HCT116 (cell line): ENCODE measurements at regions not wholly inside any gene's neighbourhood (a gene's known extent, or its start where the extent isn't known, plus 50 kb on each side); places are given as distances from the start of the nearest gene placed in this dataset.

Experiments
- ATAC-seq: fragments of 200-7000 bp; cut with Tn5 transposase; 2 replicates; pipeline ENCODE4 v1.9.1; 2020; ENCODE audit warnings: mild to moderate bottlenecking, moderate library complexity
- BruUV-seq: library from RNA; stranded (reverse); fragments of 400-500 nt; replicated peaks from 2 replicates; lab custom pipeline; 2021; lab: Mats Ljungman, UMichigan
- CTCF ChIA-PET: fragments of 300-600 bp; sonication (Branson Sonifier 250); formaldehyde crosslinking; loops from one replicate; lab custom pipeline; 2021; ENCODE audit warnings: antibody characterized with exemption; lab: Charles Lee
- POLR2A ChIA-PET: fragments of 300-600, 350-600 bp; sonication (Branson Sonifier 250); formaldehyde crosslinking; loops from one replicate; lab custom pipeline; 2021; ENCODE audit warnings: antibody characterized with exemption; lab: Charles Lee
- RAD21 ChIA-PET, 2 experiments: fragments of 300-600 bp; sonication (Branson Sonifier 250); formaldehyde crosslinking; loops; one replicate each; lab custom pipeline; 2023; ENCODE audit warnings: low total read pairs in 2 of 2; ENCODE audit not compliant: uncharacterized antibody in 2 of 2, unreplicated experiment in 2 of 2, low non-redundant PET in 1 of 2; lab: Charles Lee
- DNase-seq: peaks from one replicate; pipeline ENCODE4 v3.0.0-alpha.2; 2010; ENCODE audit warnings: low read depth, low spot score
- H2AFZ ChIP-seq: fragments of 200-600 bp; shearing (Covaris generic), sonication (generic); 2 replicates; pipeline ENCODE4 v1.6.1; 2017; ENCODE audit warnings: low read depth, mixed run types, mixed read lengths, antibody characterized with exemption, low read length; ENCODE audit not compliant: poor library complexity, severe bottlenecking
- H3K27ac ChIP-seq: 2 replicates; pipeline ENCODE4 v1.5.1; 2012; ENCODE audit warnings: low read depth, low read length
- H3K27me3 ChIP-seq: fragments of 200-600 bp; sonication (generic); 2 replicates; pipeline ENCODE4 v1.6.1; 2016; ENCODE audit warnings: mixed run types, low read length, mixed read lengths; ENCODE audit not compliant: insufficient read depth
- H3K36me3 ChIP-seq, 2 experiments: fragments of 200-500 bp in 1 of 2; fragments of 200-600 bp in 1 of 2; sonication (Bioruptor generic) in 1 of 2; sonication (generic) in 1 of 2; 2 replicates each; pipeline versions ENCODE4 v1.5.1 to v1.6.1; 2014 to 2016; ENCODE audit warnings: low read length in 2 of 2, inconsistent platforms in 1 of 2, mixed read lengths in 1 of 2, mixed run types in 1 of 2; ENCODE audit not compliant: insufficient read depth in 2 of 2, control insufficient read depth in 1 of 2
- H3K4me1 ChIP-seq, 2 experiments: fragments of 200-600 bp in 1 of 2; sonication (generic) in 1 of 2; 2 replicates each; pipeline versions ENCODE4 v1.5.1 to v1.6.1; 2012 to 2017; ENCODE audit warnings: low read length in 2 of 2, inconsistent platforms in 1 of 2, mild to moderate bottlenecking in 1 of 2, mixed read lengths in 1 of 2, mixed run types in 1 of 2, moderate library complexity in 1 of 2; ENCODE audit not compliant: insufficient read depth in 2 of 2, control insufficient read depth in 1 of 2
- H3K4me2 ChIP-seq: fragments of 200-600 bp; sonication (generic); 2 replicates; pipeline ENCODE4 v1.6.1; 2017; ENCODE audit warnings: mixed run types, low read length, mixed read lengths
- H3K4me3 ChIP-seq, 2 experiments: fragments of 200-600 bp in 1 of 2; sonication (generic) in 1 of 2; replicated peaks in 1 of 2; 2 replicates each; pipeline ENCODE4 v1.5.1; 2011 to 2016; ENCODE audit warnings: low read length in 2 of 2, control low read depth in 1 of 2, low read depth in 1 of 2, mild to moderate bottlenecking in 1 of 2, mixed read lengths in 1 of 2, mixed run types in 1 of 2
- H3K79me2 ChIP-seq: fragments of 200-600 bp; sonication (generic); 2 replicates; pipeline ENCODE4 v1.6.1; 2017; ENCODE audit warnings: mild to moderate bottlenecking, mixed run types, low read length, moderate library complexity, mixed read lengths; ENCODE audit not compliant: insufficient read depth
- H3K9ac ChIP-seq: fragments of 200-600 bp; sonication (generic); 2 replicates; pipeline ENCODE4 v1.6.1; 2016; ENCODE audit warnings: low read length, mixed read lengths
- H3K9me2 ChIP-seq: fragments of 200-600 bp; sonication (generic), shearing (Covaris generic); 2 replicates; pipeline ENCODE4 v1.6.1; 2017; ENCODE audit warnings: mixed run types, mild to moderate bottlenecking, moderate library complexity; ENCODE audit not compliant: insufficient read depth
- H3K9me3 ChIP-seq, 2 experiments: fragments of 200-500 bp in 1 of 2; fragments of 200-600 bp in 1 of 2; sonication (Bioruptor generic) in 1 of 2; sonication (generic) in 1 of 2; 2 replicates each; pipeline ENCODE4 v1.6.1; 2014 to 2017; ENCODE audit warnings: low read length in 2 of 2, mixed read lengths in 2 of 2, inconsistent platforms in 1 of 2, low read depth in 1 of 2, mild to moderate bottlenecking in 1 of 2, mixed run types in 1 of 2, moderate library complexity in 1 of 2; ENCODE audit not compliant: control insufficient read depth in 1 of 2, insufficient read depth in 1 of 2
- H4K20me1 ChIP-seq: fragments of 200-600 bp; sonication (generic), shearing (Covaris generic); 2 replicates; pipeline ENCODE4 v1.6.1; 2017; ENCODE audit warnings: mixed run types, mild to moderate bottlenecking, moderate library complexity; ENCODE audit not compliant: insufficient read depth
- CBX3 ChIP-seq: IDR thresholded peaks from 2 replicates; pipeline ENCODE4 v1.6.1; 2012; ENCODE audit warnings: low read depth
- CEBPB ChIP-seq: IDR thresholded peaks from 2 replicates; pipeline ENCODE4 v1.6.1; 2012; ENCODE audit warnings: low read depth
- CTCF ChIP-seq, 3 experiments: fragments of 200-600 bp in 1 of 3; sonication (generic) in 1 of 3; IDR thresholded peaks in 2 of 3; conservative IDR thresholded peaks in 1 of 3; 2 replicates each; pipeline ENCODE4 v1.5.1; 2012 to 2017; ENCODE audit warnings: low read depth in 2 of 3, low read length in 2 of 3, antibody characterized with exemption in 1 of 3, borderline replicate concordance in 1 of 3, control low read depth in 1 of 3, mild to moderate bottlenecking in 1 of 3, mixed read lengths in 1 of 3, mixed run types in 1 of 3, moderate library complexity in 1 of 3; ENCODE audit not compliant: insufficient read depth in 1 of 3
- ELF1 ChIP-seq: IDR thresholded peaks from 2 replicates; pipeline ENCODE4 v1.6.1; 2012; ENCODE audit warnings: low read depth, borderline replicate concordance
- EZH2 ChIP-seq: fragments of 200-600 bp; sonication (generic); IDR thresholded peaks from 2 replicates; pipeline ENCODE4 v1.6.1; 2017; ENCODE audit warnings: antibody characterized with exemption, mixed run types
- FOSL1 ChIP-seq: IDR thresholded peaks from 2 replicates; pipeline ENCODE4 v1.6.1; 2012; ENCODE audit warnings: low read depth
- JUND ChIP-seq: IDR thresholded peaks from 2 replicates; pipeline ENCODE4 v1.6.1; 2012
- MAX ChIP-seq: IDR thresholded peaks from 2 replicates; pipeline ENCODE4 v1.6.1; 2012
- POLR2A ChIP-seq: IDR thresholded peaks from 2 replicates; pipeline ENCODE4 v1.7.0; 2011; ENCODE audit warnings: borderline replicate concordance; ENCODE audit not compliant: insufficient read depth, insufficient read length; ENCODE audit errors: extremely low read depth
- RAD21 ChIP-seq: IDR thresholded peaks from 2 replicates; pipeline ENCODE4 v1.6.1; 2012; ENCODE audit warnings: low read depth, mild to moderate bottlenecking
- SIN3A ChIP-seq: IDR thresholded peaks from 2 replicates; pipeline ENCODE4 v1.6.1; 2012; ENCODE audit warnings: low read depth
- SP1 ChIP-seq: IDR thresholded peaks from 2 replicates; pipeline ENCODE4 v1.6.1; 2012; ENCODE audit warnings: low read depth
- SRF ChIP-seq: IDR thresholded peaks from 2 replicates; pipeline ENCODE4 v1.6.1; 2012; ENCODE audit warnings: low read depth
- TCF7L2 ChIP-seq: IDR thresholded peaks from 2 replicates; pipeline ENCODE4 v1.7.0; 2011; ENCODE audit warnings: borderline replicate concordance, inconsistent platforms; ENCODE audit not compliant: insufficient read depth, insufficient read length; ENCODE audit errors: extremely low read depth
- YY1 ChIP-seq: IDR thresholded peaks from 2 replicates; pipeline ENCODE4 v1.6.1; 2011; ENCODE audit warnings: low read length, low read depth, moderate library complexity, mild to moderate bottlenecking; ENCODE audit not compliant: insufficient replicate concordance; ENCODE audit errors: extremely low read depth
- ZBTB33 ChIP-seq: IDR thresholded peaks from 2 replicates; pipeline ENCODE4 v1.6.1; 2011; ENCODE audit warnings: mild to moderate bottlenecking, low read length, moderate library complexity; ENCODE audit not compliant: insufficient replicate concordance; ENCODE audit errors: extremely low read depth
- ZFX ChIP-seq: fragments of 450-650 bp; IDR thresholded peaks from 2 replicates; pipeline ENCODE4 v1.6.1; 2017
- ZNF274 ChIP-seq: fragments of 200-500 bp; sonication (Bioruptor generic); IDR thresholded peaks from 2 replicates; pipeline ENCODE4 v1.6.1; 2014; ENCODE audit warnings: mild to moderate bottlenecking, low read depth, low read length, inconsistent platforms
- intact Hi-C: fragments of 100-400 bp; cut with micrococcal nuclease; formaldehyde crosslinking; loops from 2 replicates; pipeline ENCODE4 v1.10.0; 2022

GRCh38 chr20:7232796-7233195, 465.3 kb downstream of the BMP2 start:
- H3K4me3 ChIP-seq, result no peak overlapping the region
- no peaks in the 10 kb centered on the region for H3K4me1 ChIP-seq
- TF ChIP-seq CEBPB (no peak), TCF7L2 (no peak), ZNF274 (no peak), ZFX (no peak), MAX (no peak), SRF (no peak), JUND (no peak), RAD21 (no peak), CTCF (IDR thresholded peaks at IDR 0.05 in 2 of 3, conservative IDR thresholded peaks at IDR 0.05 in 1 of 3; ENCODE audit: borderline replicate concordance in 1 of 3, insufficient read depth in 1 of 3, low read depth in 2 of 3, low read length in 2 of 3) (no peak), SIN3A (no peak), EZH2 (no peak), YY1 (no peak), ELF1 (no peak), ZBTB33 (no peak), FOSL1 (no peak), SP1 (no peak), CBX3 (no peak), POLR2A (no peak)
- no peak for DNase-seq
- H3K36me3 ChIP-seq, result no peaks in the 10 kb centered on the region; a peak in 1 of 4 replicates
- CTCF ChIA-PET, result no interaction called here
- no TSS peak for BruUV-seq
- no peak overlapping the region for H3K27ac ChIP-seq
- no peaks in the 10 kb centered on the region for H3K79me2 ChIP-seq
- intact Hi-C loops, result no loop called here
- no peaks in the 10 kb centered on the region for H4K20me1 ChIP-seq
- no peak overlapping the region for H3K4me2 ChIP-seq
- no peak overlapping the region for H2AFZ ChIP-seq
- POLR2A ChIA-PET, result no interaction called here
- H3K9ac ChIP-seq, result no peak overlapping the region
- no peaks in the 10 kb centered on the region for H3K27me3 ChIP-seq
- RAD21 ChIA-PET, result no interaction called here
- H3K9me2 ChIP-seq, result no peaks in the 10 kb centered on the region
- no peak for ATAC-seq
- H3K9me3 ChIP-seq, result peaks cover 6 to 22% of the 10 kb centered on the region in 2 experiments; a peak in 2 of 4 replicates
